HG02610 (cell line): ENCODE measurements at regions not wholly inside any gene's neighbourhood (a gene's known extent, or its start where the extent isn't known, plus 50 kb on each side); places are given as distances from the start of the nearest gene placed in this dataset.
"Not testable (repeated sequence)": the region's sequence is repeated elsewhere in the genome, so short reads cannot be mapped to it uniquely, and the experiment has no call there.

Source experiments
- ATAC-seq: cut with Tn5 transposase; IDR thresholded peaks from one replicate; pipeline ENCODE4 v1.9.1; 2021; ENCODE audit warnings: mild to moderate bottlenecking, moderate library complexity; ENCODE audit not compliant: unreplicated experiment

- ATAC-seq = no peak
These were observed 630.1 kb upstream of the KCNMB2 start for GRCh38 chr3:177906126-177906511.

- no peak for ATAC-seq
These were observed 629.5 kb upstream of the KCNMB2 start for GRCh38 chr3:177906578-177907229.

GRCh38 chr3:177909530-177909929, 626.7 kb upstream of the KCNMB2 start:
- not testable (repeated sequence) for ATAC-seq

GRCh38 chr3:177914224-177914623, 622.0 kb upstream of the KCNMB2 start:
- ATAC-seq = no peak

- ATAC-seq = no peak
These were observed 619.8 kb upstream of the KCNMB2 start for GRCh38 chr3:177916461-177916860.

GRCh38 chr3:177917234-177917861, 618.9 kb upstream of the KCNMB2 start:
- ATAC-seq = no peak

- no peak for ATAC-seq
These were observed 615.1 kb upstream of the KCNMB2 start for GRCh38 chr3:177921153-177921552.

GRCh38 chr3:177924261-177924660, 612.0 kb upstream of the KCNMB2 start:
- ATAC-seq = no peak

GRCh38 chr3:177928172-177928873, 607.9 kb upstream of the KCNMB2 start:
- no peak for ATAC-seq

GRCh38 chr3:177929310-177929709, 606.9 kb upstream of the KCNMB2 start:
- no peak for ATAC-seq

GRCh38 chr3:177930771-177931170, 605.5 kb upstream of the KCNMB2 start:
- ATAC-seq = no peak

- ATAC-seq = no peak
These were observed 604.9 kb upstream of the KCNMB2 start for GRCh38 chr3:177931346-177931745.

- ATAC-seq = no peak
These were observed 603.9 kb upstream of the KCNMB2 start for GRCh38 chr3:177932346-177932745.

- ATAC-seq = no peak
These were observed 603.2 kb upstream of the KCNMB2 start for GRCh38 chr3:177932750-177933660.

- no peak for ATAC-seq
These were observed 602.0 kb upstream of the KCNMB2 start for GRCh38 chr3:177934001-177934891.

GRCh38 chr3:177935047-177935446, 601.2 kb upstream of the KCNMB2 start:
- ATAC-seq = no peak

- ATAC-seq = no peak
These were observed 599.5 kb upstream of the KCNMB2 start for GRCh38 chr3:177936721-177937120.

GRCh38 chr3:177942911-177943310, 593.3 kb upstream of the KCNMB2 start:
- no peak for ATAC-seq

- no peak for ATAC-seq
These were observed 592.0 kb upstream of the KCNMB2 start for GRCh38 chr3:177944228-177944661.

- no peak for ATAC-seq
These were observed 590.2 kb upstream of the KCNMB2 start for GRCh38 chr3:177946048-177946447.
